Activated naive CD8-positive, alpha-beta T cell (primary cell): ENCODE measurements at regions not wholly inside any gene's neighbourhood (a gene's known extent, or its start where the extent isn't known, plus 50 kb on each side); places are given as distances from the start of the nearest gene placed in this dataset.
A peak's percentile ranks its signal among the peaks of the same experiment; 100 is the strongest.

Source experiments
- H3K27ac Mint-ChIP-seq: one replicate; pipeline ENCODE4 v1.8.0; 2021; ENCODE audit warnings: mixed read lengths
- H3K27me3 Mint-ChIP-seq: one replicate; pipeline ENCODE4 v1.8.0; 2021; ENCODE audit warnings: mixed read lengths
- H3K36me3 Mint-ChIP-seq: one replicate; pipeline ENCODE4 v1.8.0; 2021; ENCODE audit warnings: mixed read lengths
- H3K4me1 Mint-ChIP-seq: one replicate; pipeline ENCODE4 v1.8.0; 2021; ENCODE audit warnings: low read depth, mixed read lengths
- H3K4me3 Mint-ChIP-seq: one replicate; pipeline ENCODE4 v1.8.0; 2021; ENCODE audit warnings: mild to moderate bottlenecking, mixed read lengths
- H3K9me3 Mint-ChIP-seq: one replicate; pipeline ENCODE4 v1.8.0; 2021; ENCODE audit warnings: low read depth, mixed read lengths

DNA sequence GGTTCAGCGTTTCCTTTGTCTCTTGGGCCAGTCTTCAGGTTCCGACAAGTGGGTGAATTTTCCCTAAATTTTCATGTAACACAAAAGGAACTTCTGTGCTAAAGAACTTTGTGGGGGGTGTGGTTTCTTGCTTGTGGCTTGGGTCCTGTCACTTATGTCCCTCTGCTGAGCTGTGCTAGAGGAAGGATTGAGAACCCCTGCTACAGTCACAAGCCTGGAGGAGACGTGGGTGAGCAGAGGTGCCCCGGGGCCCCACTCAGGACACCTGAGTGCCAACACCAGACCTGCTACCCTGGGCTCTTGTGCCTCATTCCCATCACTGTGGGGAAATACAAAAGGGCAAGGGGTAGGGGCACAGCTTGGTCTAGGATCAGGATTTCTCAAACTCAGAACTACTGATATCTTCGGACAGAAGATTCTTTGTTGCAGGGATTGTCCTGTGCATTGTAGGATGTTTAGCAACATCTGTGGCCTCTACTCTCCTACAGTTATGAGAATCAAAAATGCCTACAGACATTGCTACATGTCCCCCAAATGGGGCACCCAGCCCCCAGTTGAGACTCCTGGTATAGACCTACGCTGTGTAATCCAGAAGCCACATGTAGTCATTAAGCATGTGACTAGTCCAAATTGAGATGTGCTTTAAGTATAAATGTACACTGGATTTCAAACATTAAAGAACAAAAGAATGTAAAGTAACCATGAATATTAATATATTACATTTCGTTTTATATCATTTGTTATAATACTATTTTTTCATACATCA lies 128.7 kb downstream of the LY86 start:
- Mint-ChIP-seq H3K27me3 (no peaks in the 10 kb centered on the region), H3K4me1 (peaks cover 14% of the 10 kb centered on the region)

DNA sequence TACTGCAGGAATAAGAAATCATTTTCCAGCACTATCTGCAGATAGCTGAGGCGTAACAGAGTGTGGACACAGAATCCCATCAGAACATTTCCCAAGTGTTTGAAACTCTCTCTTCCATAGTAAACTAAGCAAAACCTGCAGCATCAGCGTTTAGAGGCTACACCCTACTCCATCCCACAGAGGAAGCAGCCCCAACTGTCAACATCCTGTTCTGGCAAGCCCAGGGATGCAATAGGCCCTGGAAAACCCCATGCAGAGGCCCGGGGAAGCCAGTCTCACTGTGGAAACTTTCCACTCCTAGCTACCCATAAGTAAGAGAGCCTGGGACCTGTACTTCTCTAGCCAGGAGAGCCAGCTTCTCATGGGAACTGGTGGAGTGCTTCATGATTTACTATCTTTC lies 129.4 kb downstream of the LY86 start:
- no peaks in the 10 kb centered on the region for H3K36me3 Mint-ChIP-seq
- H3K9me3 Mint-ChIP-seq, result no peaks in the 10 kb centered on the region
- H3K27me3 Mint-ChIP-seq, result no peaks in the 10 kb centered on the region
- H3K4me3 Mint-ChIP-seq, result no peak overlapping the region
- H3K27ac Mint-ChIP-seq, result no peak overlapping the region
- H3K4me1 Mint-ChIP-seq, result peaks cover 6% of the 10 kb centered on the region

More for the DNA sequence above, 128.7 kb downstream of the LY86 start:
- Mint-ChIP-seq H3K4me3 (no peak overlapping the region), H3K9me3 (no peaks in the 10 kb centered on the region), H3K27ac (no peak overlapping the region), H3K36me3 (no peaks in the 10 kb centered on the region)

DNA sequence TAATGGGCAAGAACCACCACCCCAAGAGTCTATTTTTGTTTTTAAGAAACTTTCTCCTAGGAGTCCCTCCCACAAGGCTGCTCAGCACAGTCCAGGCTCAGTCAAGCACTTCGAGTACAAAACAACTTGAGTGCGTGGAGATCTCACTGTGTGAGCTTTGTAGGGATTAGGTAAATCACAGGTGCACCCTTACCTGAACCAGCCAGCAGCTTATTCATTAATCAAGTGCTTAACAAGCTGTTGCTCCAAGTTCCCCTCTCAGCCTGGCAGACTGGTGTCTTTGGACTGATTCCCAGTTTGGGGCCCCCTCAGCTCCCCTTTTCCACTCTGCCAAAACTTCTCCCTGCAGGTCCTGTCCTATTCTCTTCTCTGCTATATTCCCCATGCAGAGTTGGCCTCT lies 133.1 kb downstream of the LY86 start:
- Mint-ChIP-seq H3K27me3 (peaks cover 1% of the 10 kb centered on the region), H3K36me3 (no peaks in the 10 kb centered on the region), H3K9me3 (no peaks in the 10 kb centered on the region), H3K4me3 (no peak overlapping the region), H3K27ac (no peak overlapping the region), H3K4me1 (peaks cover 11% of the 10 kb centered on the region)

DNA sequence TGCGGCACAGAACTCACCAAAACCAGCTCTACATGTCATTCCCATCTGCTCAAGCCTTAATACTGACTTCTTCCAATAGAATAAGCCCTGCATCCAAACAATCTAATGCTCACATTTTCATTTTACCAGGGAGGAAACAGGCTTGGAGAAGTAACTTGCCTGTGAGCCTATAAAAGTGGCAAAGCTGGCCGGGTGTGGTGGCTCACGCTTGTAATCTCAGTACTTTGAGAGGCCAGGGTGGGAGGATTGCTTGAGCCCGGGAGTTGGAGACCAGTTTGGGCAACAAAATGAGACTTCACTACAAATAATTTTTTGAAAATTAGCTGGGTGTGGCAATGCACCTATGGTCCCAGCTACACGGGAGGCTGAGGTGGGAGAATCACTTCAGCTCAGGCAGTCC lies 133.7 kb downstream of the LY86 start:
- Mint-ChIP-seq H3K9me3 (no peaks in the 10 kb centered on the region), H3K36me3 (no peaks in the 10 kb centered on the region), H3K27ac (no peak overlapping the region), H3K4me3 (no peak overlapping the region), H3K27me3 (peaks cover 1% of the 10 kb centered on the region), H3K4me1 (peaks cover 11% of the 10 kb centered on the region)

DNA sequence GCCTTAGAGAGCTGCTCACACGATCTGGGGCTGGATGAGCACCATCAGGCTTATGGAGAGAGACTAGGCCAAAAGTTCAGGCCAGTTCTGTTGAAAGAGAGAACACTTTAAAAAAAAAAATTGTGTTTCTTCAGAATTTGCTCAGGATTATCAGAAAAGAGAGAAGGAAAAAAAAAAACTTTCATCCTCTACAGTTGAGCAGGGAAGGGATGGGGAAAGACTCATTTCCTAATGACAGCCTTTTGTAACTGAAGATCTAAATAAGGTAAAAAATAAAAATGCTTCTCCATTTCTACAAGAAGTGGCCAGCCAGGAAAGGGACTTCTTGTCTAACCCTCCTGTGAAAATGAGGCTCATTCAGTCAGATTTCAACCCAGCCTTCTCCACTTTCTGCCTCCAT lies 134.8 kb downstream of the LY86 start:
- H3K36me3 Mint-ChIP-seq, result no peaks in the 10 kb centered on the region
- H3K4me3 Mint-ChIP-seq, result no peak overlapping the region
- peaks cover 1% of the 10 kb centered on the region for H3K27me3 Mint-ChIP-seq
- H3K4me1 Mint-ChIP-seq, result peaks cover 8% of the 10 kb centered on the region
- H3K27ac Mint-ChIP-seq, result no peak overlapping the region
- H3K9me3 Mint-ChIP-seq, result no peaks in the 10 kb centered on the region

DNA sequence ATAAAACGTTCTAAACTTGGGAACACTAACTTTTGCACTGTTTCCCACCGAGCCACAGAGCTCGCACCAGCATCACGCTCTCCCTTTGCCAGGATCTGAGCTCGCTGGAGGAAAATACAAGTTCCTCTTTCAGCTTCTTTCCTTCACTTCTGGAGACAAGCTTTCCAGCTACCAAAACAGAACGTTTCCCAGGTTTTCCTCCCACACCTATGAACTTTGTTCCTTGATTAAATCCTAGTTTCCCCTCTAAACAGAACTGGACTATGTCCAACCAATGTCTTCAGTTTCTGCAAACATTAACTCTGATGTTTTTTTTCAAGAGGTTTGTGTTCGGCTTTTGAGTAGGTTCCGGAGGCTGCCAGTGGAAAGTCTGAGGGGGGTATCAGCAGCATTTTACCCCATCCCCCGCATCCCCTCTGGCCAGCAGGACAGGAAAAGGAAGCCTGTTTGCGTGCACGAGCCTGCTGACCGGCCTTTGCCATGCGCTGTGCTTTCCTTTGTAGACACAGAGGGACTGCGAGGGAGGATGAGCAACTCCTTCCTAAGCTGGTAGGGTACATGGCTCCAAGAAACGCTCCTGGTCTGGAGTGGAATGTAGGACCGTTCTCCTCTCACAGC lies 135.5 kb downstream of the LY86 start:
- Mint-ChIP-seq H3K27me3 (peaks cover 1% of the 10 kb centered on the region), H3K4me1 (peaks cover 8% of the 10 kb centered on the region), H3K4me3 (no peak overlapping the region), H3K9me3 (no peaks in the 10 kb centered on the region), H3K36me3 (no peaks in the 10 kb centered on the region), H3K27ac (peak overlapping the region; percentile 10)

DNA sequence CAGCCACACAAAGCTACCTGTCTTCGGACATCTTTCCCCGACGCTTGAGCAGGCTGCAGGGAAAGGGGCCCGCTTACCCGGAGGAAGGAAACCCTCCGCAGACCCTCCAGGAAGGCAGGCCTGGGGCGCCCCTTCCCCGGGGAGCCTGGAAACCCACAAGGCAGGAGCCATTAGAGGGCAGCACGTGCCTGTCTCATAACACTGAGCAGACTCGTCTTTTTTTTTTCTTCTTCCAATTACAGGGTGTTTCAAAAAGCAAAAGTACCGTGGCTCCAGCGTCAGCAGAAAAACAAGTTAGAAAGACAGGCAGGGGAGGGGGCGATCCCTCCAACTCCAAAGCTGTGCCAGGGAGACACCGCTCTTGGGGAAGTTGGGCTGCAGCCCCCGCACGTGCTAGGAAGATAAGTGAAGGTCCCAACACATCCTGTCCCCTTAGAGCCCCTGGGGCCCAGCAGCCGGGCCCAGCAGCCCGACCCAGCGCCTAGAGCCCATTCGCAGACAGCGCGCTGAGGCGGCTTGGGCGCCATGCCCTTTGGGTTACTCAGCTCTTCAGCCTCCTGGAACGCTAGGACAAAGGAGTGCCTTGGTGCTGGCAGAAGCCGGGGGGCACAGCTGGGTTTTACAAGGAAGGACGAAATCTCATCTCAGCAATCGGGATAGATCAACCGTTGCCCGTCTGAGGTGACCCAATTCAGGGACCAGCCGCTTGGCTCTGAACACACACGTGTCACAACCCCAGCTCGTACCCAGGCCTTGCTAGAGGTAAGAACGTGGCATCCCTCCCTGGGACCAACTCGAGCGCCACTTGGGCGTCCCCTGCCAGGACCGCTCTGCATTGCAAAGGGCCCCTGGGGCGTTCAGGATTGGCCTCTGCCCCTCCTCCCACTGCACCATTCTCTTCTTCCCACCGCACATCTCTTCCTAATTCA lies 136.3 kb downstream of the LY86 start:
- Mint-ChIP-seq H3K9me3 (no peaks in the 10 kb centered on the region), H3K27me3 (peaks cover 1% of the 10 kb centered on the region), H3K4me3 (peak overlapping the region; percentile 72), H3K4me1 (peaks cover 8% of the 10 kb centered on the region), H3K27ac (peak overlapping the region; percentile 10), H3K36me3 (no peaks in the 10 kb centered on the region)

DNA sequence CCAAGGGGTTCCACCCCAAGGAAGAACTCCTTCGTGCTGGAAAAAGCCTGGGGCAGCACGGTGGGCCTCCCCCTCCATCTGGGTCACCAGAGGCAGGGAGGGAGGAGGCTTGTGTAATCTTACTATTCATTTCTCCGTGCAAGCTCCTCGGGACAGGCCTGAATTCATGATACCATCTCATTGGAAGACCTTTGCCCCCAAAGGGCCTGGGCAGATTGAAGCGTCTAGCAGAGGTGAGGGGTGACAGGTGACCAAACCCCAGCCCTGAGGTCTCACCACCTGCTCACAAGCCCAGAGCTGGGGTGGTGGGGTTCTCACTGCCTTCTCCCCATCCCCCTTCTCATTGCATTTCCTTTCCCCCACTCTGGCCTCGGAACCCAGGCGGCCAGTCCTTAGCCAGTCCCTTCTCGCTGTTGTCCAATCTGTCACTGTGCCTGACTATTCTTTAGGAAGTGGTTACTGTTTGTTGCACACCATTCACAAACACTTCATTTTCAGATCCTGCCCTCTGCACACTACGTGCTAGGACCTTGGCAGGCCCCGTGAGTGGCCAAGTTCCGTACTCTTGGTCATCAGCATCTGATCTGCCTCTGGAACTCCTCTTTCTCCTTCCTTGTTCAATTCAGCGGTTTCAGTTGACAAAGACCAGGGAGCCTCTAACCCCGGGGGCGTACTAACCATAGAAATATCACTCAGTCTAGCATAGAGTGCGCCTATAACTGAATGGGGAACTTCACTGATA lies 137.1 kb downstream of the LY86 start:
- Mint-ChIP-seq H3K9me3 (no peaks in the 10 kb centered on the region), H3K4me1 (peaks cover 8% of the 10 kb centered on the region), H3K27me3 (peaks cover 1% of the 10 kb centered on the region), H3K36me3 (no peaks in the 10 kb centered on the region), H3K4me3 (peak overlapping the region; percentile 25), H3K27ac (no peak overlapping the region)

DNA sequence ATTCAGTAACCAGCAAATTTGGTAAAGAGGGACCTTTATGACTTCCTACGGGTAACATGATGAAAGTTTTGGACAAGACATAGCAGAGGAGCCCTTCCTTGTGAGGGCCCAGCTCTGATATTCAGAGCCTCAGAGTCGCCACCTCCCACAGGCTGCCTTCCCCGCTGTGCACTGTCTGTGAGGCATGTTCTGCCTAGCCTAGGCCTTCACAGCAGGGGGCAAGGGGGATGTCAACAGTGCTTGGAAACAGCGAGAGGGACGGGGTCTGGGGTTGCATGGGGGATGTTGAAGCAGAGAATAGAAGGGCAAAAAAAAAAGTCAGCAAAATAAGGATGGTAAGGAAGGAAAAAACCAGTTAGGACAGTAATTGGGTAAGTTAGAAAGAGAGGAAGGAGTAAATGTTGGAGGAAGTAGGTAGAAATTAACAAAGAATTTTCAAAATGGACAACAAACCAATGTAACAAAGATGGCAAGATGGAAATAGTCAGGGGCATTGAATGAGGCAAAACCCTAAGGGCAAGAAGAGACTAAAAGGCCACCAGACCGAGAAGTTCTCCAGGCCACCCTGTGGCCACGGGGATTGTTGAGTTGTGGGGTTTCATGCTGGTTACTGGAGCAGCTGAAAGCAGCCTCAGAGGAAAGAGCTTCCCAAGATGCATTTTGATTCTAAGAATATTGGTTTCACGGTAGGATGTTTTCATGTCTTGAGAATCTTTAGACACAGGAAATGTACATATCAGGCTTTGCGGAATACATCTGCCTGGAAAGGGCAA lies 139.8 kb downstream of the LY86 start:
- H3K4me3 Mint-ChIP-seq, result no peak overlapping the region
- H3K9me3 Mint-ChIP-seq, result no peaks in the 10 kb centered on the region
- peaks cover 1% of the 10 kb centered on the region for H3K27me3 Mint-ChIP-seq
- no peaks in the 10 kb centered on the region for H3K36me3 Mint-ChIP-seq
- H3K27ac Mint-ChIP-seq, result no peak overlapping the region
- peaks cover 8% of the 10 kb centered on the region for H3K4me1 Mint-ChIP-seq

DNA sequence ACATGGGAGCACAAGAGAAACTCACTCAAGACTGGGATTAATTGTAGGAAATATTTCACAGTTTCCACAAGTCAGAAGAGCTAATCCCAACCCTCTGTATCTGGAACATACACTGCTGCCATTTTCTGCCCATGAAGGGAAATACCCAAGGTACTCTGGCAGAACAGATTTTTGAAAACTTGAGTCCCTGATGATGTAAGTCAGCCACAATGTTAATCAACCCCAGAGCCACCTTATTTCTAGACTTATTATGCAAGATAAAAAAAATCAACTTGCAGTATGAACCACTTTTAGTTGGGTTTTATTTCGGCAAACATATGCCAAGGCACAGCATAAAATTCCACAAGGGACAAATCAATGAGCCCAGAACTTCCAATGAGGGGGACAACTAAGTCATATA lies 141.5 kb downstream of the LY86 start:
- Mint-ChIP-seq H3K9me3 (no peaks in the 10 kb centered on the region), H3K4me1 (peaks cover 4% of the 10 kb centered on the region), H3K27me3 (peaks cover 8% of the 10 kb centered on the region), H3K36me3 (no peaks in the 10 kb centered on the region), H3K4me3 (no peak overlapping the region), H3K27ac (no peak overlapping the region)

DNA sequence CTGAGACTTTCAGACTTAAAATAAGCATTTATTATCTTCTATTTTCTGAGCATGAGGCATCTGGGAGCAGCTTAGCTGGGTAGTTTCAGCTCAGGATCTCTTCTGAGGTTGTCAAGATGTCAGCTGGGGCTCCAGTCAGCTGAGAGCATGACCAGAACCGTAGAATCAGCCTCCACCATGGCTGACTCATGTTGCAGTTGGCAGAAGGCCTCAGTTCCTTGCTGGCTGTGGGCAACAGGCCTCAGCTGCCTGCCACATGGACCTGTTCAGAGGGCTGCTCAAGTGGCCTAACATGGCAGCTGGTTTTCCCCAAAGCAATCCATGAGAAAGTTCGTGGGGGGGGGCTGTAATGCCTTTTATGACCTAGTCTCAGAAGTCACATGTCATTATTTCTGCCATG lies 142.3 kb downstream of the LY86 start:
- Mint-ChIP-seq H3K4me1 (peaks cover 1% of the 10 kb centered on the region), H3K9me3 (no peaks in the 10 kb centered on the region)

DNA sequence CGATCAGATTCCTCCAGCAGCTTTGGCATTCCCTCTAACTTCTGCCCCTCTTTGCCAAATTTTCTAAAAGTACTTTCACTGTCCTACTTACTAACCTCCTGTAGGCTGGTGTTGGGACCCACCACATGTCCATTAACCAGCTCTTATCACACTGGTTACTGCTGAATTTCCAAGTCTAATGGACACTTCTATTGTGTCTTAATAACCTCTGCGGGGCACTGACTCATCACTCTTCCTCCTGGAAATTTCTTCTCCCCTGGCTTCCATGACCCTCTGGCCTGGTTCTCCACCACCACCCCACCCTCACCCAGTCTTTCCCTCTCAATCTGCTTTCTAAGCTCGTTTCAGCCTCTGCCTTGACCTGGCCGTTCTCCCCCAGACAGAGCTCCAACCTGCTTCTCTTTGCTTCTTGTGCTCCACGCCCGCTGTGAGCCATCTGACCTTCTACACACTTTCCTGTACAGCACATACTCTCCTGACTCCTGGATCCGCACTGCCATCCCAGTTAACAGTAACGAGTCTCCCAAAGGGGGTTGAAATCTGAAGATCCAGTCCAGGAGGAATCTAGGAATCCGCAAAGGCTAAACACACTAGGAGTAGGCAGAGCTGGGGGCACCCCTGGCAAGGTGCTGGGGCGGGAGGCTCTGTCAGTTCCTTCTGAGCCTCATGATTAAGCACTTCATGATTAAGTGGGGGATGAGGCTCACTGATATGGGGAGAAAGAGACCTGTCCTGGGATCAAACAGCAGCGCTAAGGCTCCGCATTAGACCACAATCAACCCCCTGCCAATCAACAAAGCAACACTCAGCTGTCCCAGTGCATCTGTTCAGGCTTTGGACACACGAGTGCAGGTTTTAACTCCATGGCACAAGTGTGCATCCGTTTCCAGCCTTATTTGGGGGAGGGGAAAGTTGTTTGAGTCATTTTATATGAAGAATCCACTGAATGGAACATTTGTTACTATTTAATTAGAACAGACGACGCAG lies 146.3 kb downstream of the LY86 start:
- H3K36me3 Mint-ChIP-seq, result no peaks in the 10 kb centered on the region
- H3K27ac Mint-ChIP-seq, result no peak overlapping the region
- no peaks in the 10 kb centered on the region for H3K9me3 Mint-ChIP-seq
- H3K4me1 Mint-ChIP-seq, result no peaks in the 10 kb centered on the region
- no peak overlapping the region for H3K4me3 Mint-ChIP-seq
- peaks cover 20% of the 10 kb centered on the region for H3K27me3 Mint-ChIP-seq

More for the DNA sequence above, 142.3 kb downstream of the LY86 start:
- Mint-ChIP-seq H3K4me3 (no peak overlapping the region), H3K27ac (no peak overlapping the region), H3K36me3 (no peaks in the 10 kb centered on the region), H3K27me3 (peaks cover 10% of the 10 kb centered on the region)
